Nephron (organoid): ENCODE measurements at regions not wholly inside any gene's neighbourhood (a gene's known extent, or its start where the extent isn't known, plus 50 kb on each side); places are given as distances from the start of the nearest gene placed in this dataset.

Experiments
- H3K27ac Mint-ChIP-seq, 3 experiments: 2 replicates each; pipeline ENCODE4 v1.8.0; 2020; ENCODE audit warnings: mixed read lengths in 3 of 3, mild to moderate bottlenecking in 2 of 3, moderate library complexity in 1 of 3
- H3K27me3 Mint-ChIP-seq: 2 replicates; pipeline ENCODE4 v1.8.0; 2021; ENCODE audit warnings: low read depth, mild to moderate bottlenecking, moderate library complexity, mixed read lengths
- H3K36me3 Mint-ChIP-seq: 2 replicates; pipeline ENCODE4 v1.8.0; 2020; ENCODE audit warnings: low read depth, mixed read lengths
- H3K4me1 Mint-ChIP-seq: 2 replicates; pipeline ENCODE4 v1.8.0; 2020; ENCODE audit warnings: mixed read lengths
- H3K4me3 Mint-ChIP-seq, 3 experiments: 2 replicates each; pipeline ENCODE4 v1.8.0; 2020; ENCODE audit warnings: mild to moderate bottlenecking in 3 of 3, mixed read lengths in 3 of 3, moderate library complexity in 2 of 3
- H3K9me3 Mint-ChIP-seq: 2 replicates; pipeline ENCODE4 v1.8.0; 2020; ENCODE audit warnings: mixed read lengths
- CTCF ChIP-seq, 3 experiments: fragments of 200-600 bp; sonication (generic); IDR thresholded peaks; one replicate each; pipeline ENCODE4 v1.5.0; 2021; ENCODE audit warnings: antibody characterized with exemption in 3 of 3; ENCODE audit not compliant: unreplicated experiment in 3 of 3

- Mint-ChIP-seq H3K36me3 (no peaks in the 10 kb centered on the region), H3K27ac (no peak overlapping the region), H3K4me1 (no peaks in the 10 kb centered on the region), H3K27me3 (peaks cover 1% of the 10 kb centered on the region), H3K4me3 (no peak overlapping the region), H3K9me3 (no peaks in the 10 kb centered on the region)
- TF ChIP-seq CTCF (IDR thresholded peaks at IDR 0.05; ENCODE audit: unreplicated experiment in 3 of 3) = no peak
Observed at GRCh38 chr6:53999088-53999755, 112.0 kb upstream of the MLIP start.

GRCh38 chr6:54002116-54002515 lies 109.1 kb upstream of the MLIP start:
- TF ChIP-seq CTCF (IDR thresholded peaks at IDR 0.05; ENCODE audit: unreplicated experiment in 3 of 3) = no peak
- Mint-ChIP-seq H3K4me3 (no peak overlapping the region), H3K4me1 (no peaks in the 10 kb centered on the region), H3K27me3 (peaks cover 5% of the 10 kb centered on the region), H3K36me3 (no peaks in the 10 kb centered on the region), H3K27ac (no peak overlapping the region), H3K9me3 (no peaks in the 10 kb centered on the region)

- Mint-ChIP-seq H3K4me3 (no peak overlapping the region), H3K36me3 (no peaks in the 10 kb centered on the region), H3K9me3 (no peaks in the 10 kb centered on the region), H3K27ac (no peak overlapping the region), H3K4me1 (no peaks in the 10 kb centered on the region), H3K27me3 (peaks cover 5% of the 10 kb centered on the region)
- TF ChIP-seq CTCF (IDR thresholded peaks at IDR 0.05; ENCODE audit: unreplicated experiment in 3 of 3) = no peak
Observed at GRCh38 chr6:54003316-54003715, 107.9 kb upstream of the MLIP start.

- Mint-ChIP-seq H3K36me3 (no peaks in the 10 kb centered on the region), H3K27me3 (peaks cover 11% of the 10 kb centered on the region), H3K9me3 (peaks cover 2% of the 10 kb centered on the region), H3K27ac (peak overlapping the region; percentile 80 to 91 (median 89)), H3K4me1 (peaks cover 29% of the 10 kb centered on the region), H3K4me3 (no peak overlapping the region)
- no peak for TF ChIP-seq CTCF (IDR thresholded peaks at IDR 0.05; ENCODE audit: unreplicated experiment in 3 of 3)
Observed at GRCh38 chr6:54008589-54008988, 102.7 kb upstream of the MLIP start.

- Mint-ChIP-seq H3K4me1 (peaks cover 29% of the 10 kb centered on the region), H3K27me3 (peaks cover 10% of the 10 kb centered on the region), H3K36me3 (no peaks in the 10 kb centered on the region), H3K4me3 (no peak overlapping the region), H3K9me3 (peaks cover 4% of the 10 kb centered on the region), H3K27ac (peak overlapping the region; percentile 80 to 91 (median 89))
- TF ChIP-seq CTCF (IDR thresholded peaks at IDR 0.05; ENCODE audit: unreplicated experiment in 3 of 3) = no peak
Observed at GRCh38 chr6:54009052-54009654, 102.1 kb upstream of the MLIP start.
